Activated CD4-positive, alpha-beta T cell treated with anti-CD3 and anti-CD28 coated beads, Interleukin-2, amount 10 ng/mL, durations not matched to agents 24 days and 14 days (primary cell): ENCODE measurements at regions not wholly inside any gene's neighbourhood (a gene's known extent, or its start where the extent isn't known, plus 50 kb on each side); places are given as distances from the start of the nearest gene placed in this dataset.
"Not testable (repeated sequence)": the region's sequence is repeated elsewhere in the genome, so short reads cannot be mapped to it uniquely, and the experiment has no call there.

Source experiments
- DNase-seq: peaks from one replicate; pipeline ENCODE4 v3.0.0; 2022
- H3K27ac Mint-ChIP-seq: one replicate; pipeline ENCODE4 v1.8.0; 2022; ENCODE audit warnings: mild to moderate bottlenecking, mixed read lengths
- H3K27me3 Mint-ChIP-seq: one replicate; pipeline ENCODE4 v1.8.0; 2022; ENCODE audit warnings: mixed read lengths
- H3K36me3 Mint-ChIP-seq: one replicate; pipeline ENCODE4 v1.8.0; 2022; ENCODE audit warnings: low read depth, mild to moderate bottlenecking, mixed read lengths
- H3K4me1 Mint-ChIP-seq: one replicate; pipeline ENCODE4 v1.8.0; 2021; ENCODE audit warnings: mixed read lengths
- H3K4me3 Mint-ChIP-seq: one replicate; pipeline ENCODE4 v1.8.0; 2022; ENCODE audit warnings: mild to moderate bottlenecking, moderate library complexity, mixed read lengths
- H3K9me3 Mint-ChIP-seq: one replicate; pipeline ENCODE4 v1.8.0; 2021; ENCODE audit warnings: mixed read lengths
- intact Hi-C: fragments of 100-400 bp; cut with micrococcal nuclease; formaldehyde crosslinking; loops from one replicate; pipeline ENCODE4 v1.15.1; 2023

GRCh38 chr4:155474758-155475157, 98.0 kb upstream of the MAP9 start:
- intact Hi-C loops: no loop called here
- H3K4me1 Mint-ChIP-seq: no peaks in the 10 kb centered on the region
- no peaks in the 10 kb centered on the region for H3K36me3 Mint-ChIP-seq
- H3K27me3 Mint-ChIP-seq: peaks cover 2% of the 10 kb centered on the region
- no peak overlapping the region for H3K4me3 Mint-ChIP-seq
- DNase-seq: no peak
- H3K9me3 Mint-ChIP-seq: peaks cover 7% of the 10 kb centered on the region
- no peak overlapping the region for H3K27ac Mint-ChIP-seq

DNA sequence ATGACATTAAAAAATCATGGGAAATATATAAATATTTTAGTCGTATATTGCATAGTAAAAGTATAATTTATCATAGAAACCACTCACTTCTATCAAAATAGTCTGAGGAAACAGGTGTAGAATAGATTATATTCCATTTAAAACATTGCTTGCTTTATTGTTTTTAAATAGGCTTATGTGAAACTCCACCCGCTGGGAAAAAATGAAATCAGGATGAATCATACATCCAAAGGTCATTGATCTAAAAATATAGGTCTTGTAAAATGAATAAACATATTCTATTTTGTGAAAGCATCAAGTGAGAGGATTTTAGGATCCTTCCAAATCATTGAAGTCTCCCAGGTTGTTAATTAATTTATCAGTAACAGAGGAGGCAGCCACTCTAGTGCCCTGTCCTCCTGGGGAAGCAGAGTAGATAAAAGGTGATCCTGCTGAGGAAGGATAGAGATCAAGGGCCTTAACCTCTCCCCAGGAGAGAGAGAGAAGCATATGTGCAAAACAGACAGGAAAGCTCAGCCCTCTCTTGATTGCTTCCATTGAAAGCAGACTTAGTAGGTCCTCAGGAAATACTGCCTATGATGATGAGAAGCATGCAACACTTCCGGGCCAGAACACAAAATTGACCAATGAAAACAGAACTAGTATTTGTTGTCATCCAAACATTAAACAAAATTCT, 96.8 kb upstream of the MAP9 start:
- Mint-ChIP-seq H3K27ac (no peak overlapping the region), H3K4me1 (no peaks in the 10 kb centered on the region), H3K27me3 (peaks cover 2% of the 10 kb centered on the region), H3K36me3 (no peaks in the 10 kb centered on the region), H3K9me3 (peaks cover 7% of the 10 kb centered on the region), H3K4me3 (no peak overlapping the region)
- intact Hi-C loops: no loop called here
- DNase-seq: no peak

DNA sequence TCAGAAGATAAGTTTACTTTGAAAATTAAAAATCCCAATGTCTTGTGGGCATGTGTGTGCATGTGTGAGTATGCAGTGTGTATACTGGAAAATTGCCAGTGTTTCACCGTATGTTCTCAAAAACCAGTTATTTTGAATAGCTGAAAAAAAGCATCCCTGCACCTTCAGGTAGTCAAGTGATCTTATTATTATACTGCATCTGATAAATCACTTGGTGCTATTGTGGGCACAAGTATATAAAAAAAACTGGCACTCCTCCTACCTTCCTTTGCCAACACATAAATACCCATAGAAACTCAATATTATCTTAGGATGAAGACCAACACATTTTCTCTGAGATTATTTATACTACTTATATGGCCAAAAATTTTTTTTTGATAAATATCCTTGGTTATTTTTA, 91.5 kb upstream of the MAP9 start:
- no peak for DNase-seq
- H3K27ac Mint-ChIP-seq: no peak overlapping the region
- peaks cover 7% of the 10 kb centered on the region for H3K9me3 Mint-ChIP-seq
- peaks cover 2% of the 10 kb centered on the region for H3K27me3 Mint-ChIP-seq
- H3K36me3 Mint-ChIP-seq: no peaks in the 10 kb centered on the region
- no peak overlapping the region for H3K4me3 Mint-ChIP-seq
- intact Hi-C loops: no loop called here
- H3K4me1 Mint-ChIP-seq: no peaks in the 10 kb centered on the region

- peaks cover 5% of the 10 kb centered on the region for H3K27me3 Mint-ChIP-seq
- H3K36me3 Mint-ChIP-seq: no peaks in the 10 kb centered on the region
- H3K27ac Mint-ChIP-seq: no peak overlapping the region
- H3K9me3 Mint-ChIP-seq: no peaks in the 10 kb centered on the region
- no peaks in the 10 kb centered on the region for H3K4me1 Mint-ChIP-seq
- no peak overlapping the region for H3K4me3 Mint-ChIP-seq
- no peak for DNase-seq
- intact Hi-C loops: no loop called here
Measured at GRCh38 chr4:155450676-155451075, 73.9 kb upstream of the MAP9 start.

- H3K9me3 Mint-ChIP-seq: no peaks in the 10 kb centered on the region
- H3K27ac Mint-ChIP-seq: no peak overlapping the region
- intact Hi-C loops: no loop called here
- H3K27me3 Mint-ChIP-seq: peaks cover 18% of the 10 kb centered on the region
- no peak for DNase-seq
- H3K4me3 Mint-ChIP-seq: no peak overlapping the region
- no peaks in the 10 kb centered on the region for H3K36me3 Mint-ChIP-seq
- H3K4me1 Mint-ChIP-seq: peaks cover 3% of the 10 kb centered on the region
Measured at GRCh38 chr4:155445306-155445705, 68.5 kb upstream of the MAP9 start.

- H3K27me3 Mint-ChIP-seq: peaks cover 18% of the 10 kb centered on the region
- DNase-seq: no peak
- no peaks in the 10 kb centered on the region for H3K9me3 Mint-ChIP-seq
- H3K4me3 Mint-ChIP-seq: no peak overlapping the region
- intact Hi-C loops: no loop called here
- no peak overlapping the region for H3K27ac Mint-ChIP-seq
- H3K36me3 Mint-ChIP-seq: no peaks in the 10 kb centered on the region
- H3K4me1 Mint-ChIP-seq: peaks cover 3% of the 10 kb centered on the region
Measured at GRCh38 chr4:155444721-155445120, 68.0 kb upstream of the MAP9 start.

DNA sequence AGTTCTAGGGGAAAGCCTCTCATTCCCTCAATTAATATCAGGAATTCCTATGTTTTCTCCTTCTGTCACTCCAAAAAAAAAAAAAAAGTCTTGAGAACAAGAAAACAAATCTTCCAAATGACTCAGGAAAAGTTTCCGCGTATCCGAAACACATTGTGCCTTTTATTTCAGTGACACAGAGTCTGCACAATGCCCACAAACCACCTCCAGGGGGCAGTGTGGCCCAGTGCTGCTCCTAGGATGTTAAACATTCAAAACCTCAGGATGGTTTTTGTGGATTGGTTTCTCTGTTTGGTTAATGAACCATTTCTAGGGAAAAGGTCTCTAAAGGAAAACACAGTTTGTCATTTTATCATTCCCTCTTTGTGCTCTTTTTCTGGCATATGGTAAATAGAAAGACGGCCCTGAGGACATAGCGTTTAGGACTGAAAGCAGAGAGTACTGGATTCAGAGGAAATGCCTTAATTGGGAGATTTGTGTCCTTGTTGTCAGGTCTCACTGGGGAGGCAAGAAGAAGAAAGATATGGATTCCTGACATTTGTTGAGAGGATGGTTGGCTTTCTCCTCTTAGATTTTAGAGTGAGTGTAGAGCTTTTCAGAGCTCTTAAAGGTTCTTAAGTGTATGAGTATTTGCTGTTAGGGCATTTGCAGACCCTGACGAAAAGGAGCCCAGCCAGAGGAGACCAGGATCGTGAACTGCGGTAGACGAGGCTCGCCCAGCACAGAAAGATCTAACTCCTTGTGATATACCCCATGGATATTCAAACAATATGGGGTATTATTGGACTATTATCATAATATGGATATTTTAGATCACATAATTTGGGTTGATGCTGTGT, 65.7 kb upstream of the MAP9 start:
- peak; percentile 87 for DNase-seq
- no peaks in the 10 kb centered on the region for H3K36me3 Mint-ChIP-seq
- H3K9me3 Mint-ChIP-seq: no peaks in the 10 kb centered on the region
- no peak overlapping the region for H3K27ac Mint-ChIP-seq
- H3K4me1 Mint-ChIP-seq: peaks cover 3% of the 10 kb centered on the region
- intact Hi-C loops: loop anchor here (1.0 kb wide), 2 partner anchors 345 to 511 kb away; partner anchors contain the start of gene CTSO
- H3K4me3 Mint-ChIP-seq: no peak overlapping the region
- H3K27me3 Mint-ChIP-seq: peaks cover 15% of the 10 kb centered on the region

- Mint-ChIP-seq H3K36me3 (no peaks in the 10 kb centered on the region), H3K4me1 (peaks cover 3% of the 10 kb centered on the region), H3K4me3 (no peak overlapping the region), H3K27me3 (peaks cover 13% of the 10 kb centered on the region), H3K9me3 (no peaks in the 10 kb centered on the region), H3K27ac (no peak overlapping the region)
- intact Hi-C loops: no loop called here
- DNase-seq: no peak
Measured at GRCh38 chr4:155441475-155441874, 64.7 kb upstream of the MAP9 start.

GRCh38 chr4:155439760-155440159, 63.0 kb upstream of the MAP9 start:
- H3K9me3 Mint-ChIP-seq, H3K27ac Mint-ChIP-seq, intact Hi-C loops, H3K36me3 Mint-ChIP-seq, DNase-seq, H3K4me1 Mint-ChIP-seq, H3K4me3 Mint-ChIP-seq: not testable (repeated sequence)
- H3K27me3 Mint-ChIP-seq: peaks cover 12% of the 10 kb centered on the region

- H3K27ac Mint-ChIP-seq: no peak overlapping the region
- H3K4me1 Mint-ChIP-seq: peaks cover 2% of the 10 kb centered on the region
- H3K4me3 Mint-ChIP-seq: no peak overlapping the region
- no peaks in the 10 kb centered on the region for H3K9me3 Mint-ChIP-seq
- H3K36me3 Mint-ChIP-seq: no peaks in the 10 kb centered on the region
- intact Hi-C loops: no loop called here
- DNase-seq: no peak
- peaks cover 5% of the 10 kb centered on the region for H3K27me3 Mint-ChIP-seq
Measured at GRCh38 chr4:155434904-155435303, 58.1 kb upstream of the MAP9 start.

- Mint-ChIP-seq H3K9me3 (no peaks in the 10 kb centered on the region), H3K4me3 (no peak overlapping the region), H3K27ac (no peak overlapping the region), H3K27me3 (peaks cover 5% of the 10 kb centered on the region), H3K4me1 (peaks cover 2% of the 10 kb centered on the region), H3K36me3 (no peaks in the 10 kb centered on the region)
- no peak for DNase-seq
- intact Hi-C loops: no loop called here
Measured at GRCh38 chr4:155434366-155434765, 57.6 kb upstream of the MAP9 start.

DNA sequence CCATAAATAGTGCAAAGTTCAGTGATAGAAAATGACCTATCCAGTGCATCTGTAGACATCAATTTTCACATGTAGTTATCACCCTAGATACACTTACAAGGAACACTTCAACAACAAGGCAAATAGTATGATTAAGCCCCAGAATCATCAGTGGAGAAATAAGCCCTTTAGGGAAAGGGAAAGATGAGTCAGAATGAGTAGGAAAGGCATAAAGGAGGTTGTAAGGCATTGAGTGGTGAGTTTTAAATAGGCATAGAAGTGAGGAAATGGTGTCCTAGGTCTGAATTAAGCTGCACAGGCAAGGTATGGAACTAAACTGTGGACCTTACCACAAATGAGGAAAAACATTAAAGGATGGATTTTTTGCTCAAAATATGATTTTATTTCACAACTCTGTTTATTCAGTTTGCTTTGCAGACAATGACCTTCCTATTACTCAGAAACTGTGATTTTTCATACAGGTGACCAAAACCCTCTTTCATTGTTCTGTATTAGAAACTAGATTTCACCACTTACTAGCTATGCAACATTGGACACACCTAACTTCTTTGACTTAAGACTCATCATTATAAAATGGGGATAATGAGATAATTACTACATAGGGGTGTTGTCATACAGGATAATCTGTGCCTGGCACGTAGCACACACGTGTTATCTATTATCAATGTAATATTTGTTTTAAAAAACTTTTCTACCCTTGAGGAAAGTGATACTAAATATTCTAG, 57.0 kb upstream of the MAP9 start:
- H3K27ac Mint-ChIP-seq: no peak overlapping the region
- no peak for DNase-seq
- no peaks in the 10 kb centered on the region for H3K9me3 Mint-ChIP-seq
- peaks cover 2% of the 10 kb centered on the region for H3K4me1 Mint-ChIP-seq
- peaks cover 5% of the 10 kb centered on the region for H3K27me3 Mint-ChIP-seq
- no peak overlapping the region for H3K4me3 Mint-ChIP-seq
- intact Hi-C loops: no loop called here
- H3K36me3 Mint-ChIP-seq: no peaks in the 10 kb centered on the region

DNA sequence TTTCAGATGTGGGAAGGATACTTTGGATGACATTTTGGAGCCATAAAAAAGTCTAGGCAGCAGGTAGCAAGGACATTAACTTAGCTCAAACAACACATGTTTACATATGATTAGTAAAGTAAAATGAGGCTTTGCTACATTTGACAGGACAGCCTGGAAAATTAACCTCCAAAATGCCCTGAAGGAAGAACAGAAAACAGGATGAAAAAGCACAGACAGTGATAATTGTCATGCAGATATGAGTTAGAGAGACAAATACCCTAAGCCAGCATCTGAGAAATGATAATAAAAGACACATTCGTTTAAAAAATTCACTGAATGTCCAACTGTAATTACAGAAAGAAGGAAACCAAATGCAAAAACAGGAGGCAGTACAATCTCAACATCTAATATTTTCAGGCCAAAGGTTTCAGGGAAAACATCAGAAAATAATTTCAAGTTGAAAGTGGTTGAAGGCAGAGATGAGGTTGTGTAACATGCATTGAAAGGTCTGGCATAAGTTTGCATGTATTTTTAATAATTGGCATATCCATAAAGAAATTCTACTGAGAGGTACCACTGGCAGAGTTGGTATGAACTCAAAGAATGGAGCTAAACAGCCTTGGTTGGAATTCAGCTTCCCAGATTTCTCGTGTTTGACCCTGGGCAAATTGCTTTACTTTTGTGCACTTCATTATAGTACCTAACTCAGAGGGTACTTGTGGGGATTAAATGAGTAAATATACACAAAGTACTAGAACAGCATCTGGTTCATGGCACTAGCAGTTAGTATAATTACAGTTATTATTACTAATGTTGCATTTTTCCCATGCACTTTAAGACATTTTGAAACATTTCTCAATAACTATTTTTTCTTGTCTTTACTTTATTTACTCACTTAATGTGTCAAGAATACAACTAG, 54.4 kb upstream of the MAP9 start:
- intact Hi-C loops: no loop called here
- H3K4me1 Mint-ChIP-seq: peaks cover 2% of the 10 kb centered on the region
- H3K36me3 Mint-ChIP-seq: no peaks in the 10 kb centered on the region
- no peak overlapping the region for H3K27ac Mint-ChIP-seq
- peaks cover 5% of the 10 kb centered on the region for H3K27me3 Mint-ChIP-seq
- DNase-seq: no peak
- no peak overlapping the region for H3K4me3 Mint-ChIP-seq
- no peaks in the 10 kb centered on the region for H3K9me3 Mint-ChIP-seq
